Panc1 (cell line): ENCODE measurements at regions not wholly inside any gene's neighbourhood (a gene's known extent, or its start where the extent isn't known, plus 50 kb on each side); places are given as distances from the start of the nearest gene placed in this dataset.

ENCODE experiments used
- POLR2AphosphoS5 ChIP-seq: IDR thresholded peaks from 2 replicates; pipeline ENCODE4 v1.6.1; 2012; ENCODE audit warnings: mild to moderate bottlenecking, low read depth, low read length, moderate library complexity
- SIN3A ChIP-seq: IDR thresholded peaks from 2 replicates; pipeline ENCODE4 v1.6.1; 2012; ENCODE audit warnings: low read depth, mild to moderate bottlenecking, low read length, moderate library complexity, borderline replicate concordance; ENCODE audit not compliant: insufficient read depth
- TCF7L2 ChIP-seq: IDR thresholded peaks from 2 replicates; pipeline ENCODE4 v1.6.1; 2011; ENCODE audit warnings: mild to moderate bottlenecking, low read depth, low read length, inconsistent platforms
- TF ChIP-seq, protein P1 (sequence below): fragments of 450-650 bp; IDR thresholded peaks from 2 replicates; pipeline ENCODE4 v1.5.1; 2017; ENCODE audit warnings: mild to moderate bottlenecking
- TF ChIP-seq, protein P2 (sequence below), 2 experiments: IDR thresholded peaks; 2 replicates each; pipeline ENCODE4 v1.6.1; 2011 to 2012; ENCODE audit warnings: low read depth in 2 of 2, control low read depth in 1 of 2, low read length in 1 of 2, mild to moderate bottlenecking in 1 of 2, moderate library complexity in 1 of 2; ENCODE audit not compliant: insufficient read depth in 1 of 2

DNA sequence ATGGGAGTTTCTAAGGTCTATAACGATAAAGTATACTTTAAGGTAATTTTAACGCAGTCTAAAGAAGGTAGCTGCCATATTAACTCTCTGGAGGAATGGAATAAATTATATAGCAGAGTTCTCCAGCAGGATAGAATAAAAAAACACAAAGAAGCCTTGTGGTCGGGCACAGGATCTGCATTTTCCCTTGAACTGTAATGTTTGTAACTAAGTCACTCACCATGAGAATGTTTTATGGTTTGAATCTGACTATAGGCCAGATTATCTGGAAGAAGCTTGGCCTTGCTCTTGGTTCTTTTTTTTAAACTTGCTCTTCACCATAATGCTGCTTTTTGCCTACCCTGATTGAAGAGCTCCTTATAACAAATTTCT, 238.8 kb upstream of the NOX3 start:
- TF ChIP-seq, protein P1, sequence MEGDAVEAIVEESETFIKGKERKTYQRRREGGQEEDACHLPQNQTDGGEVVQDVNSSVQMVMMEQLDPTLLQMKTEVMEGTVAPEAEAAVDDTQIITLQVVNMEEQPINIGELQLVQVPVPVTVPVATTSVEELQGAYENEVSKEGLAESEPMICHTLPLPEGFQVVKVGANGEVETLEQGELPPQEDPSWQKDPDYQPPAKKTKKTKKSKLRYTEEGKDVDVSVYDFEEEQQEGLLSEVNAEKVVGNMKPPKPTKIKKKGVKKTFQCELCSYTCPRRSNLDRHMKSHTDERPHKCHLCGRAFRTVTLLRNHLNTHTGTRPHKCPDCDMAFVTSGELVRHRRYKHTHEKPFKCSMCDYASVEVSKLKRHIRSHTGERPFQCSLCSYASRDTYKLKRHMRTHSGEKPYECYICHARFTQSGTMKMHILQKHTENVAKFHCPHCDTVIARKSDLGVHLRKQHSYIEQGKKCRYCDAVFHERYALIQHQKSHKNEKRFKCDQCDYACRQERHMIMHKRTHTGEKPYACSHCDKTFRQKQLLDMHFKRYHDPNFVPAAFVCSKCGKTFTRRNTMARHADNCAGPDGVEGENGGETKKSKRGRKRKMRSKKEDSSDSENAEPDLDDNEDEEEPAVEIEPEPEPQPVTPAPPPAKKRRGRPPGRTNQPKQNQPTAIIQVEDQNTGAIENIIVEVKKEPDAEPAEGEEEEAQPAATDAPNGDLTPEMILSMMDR: no peak
- TF ChIP-seq, protein P2, sequence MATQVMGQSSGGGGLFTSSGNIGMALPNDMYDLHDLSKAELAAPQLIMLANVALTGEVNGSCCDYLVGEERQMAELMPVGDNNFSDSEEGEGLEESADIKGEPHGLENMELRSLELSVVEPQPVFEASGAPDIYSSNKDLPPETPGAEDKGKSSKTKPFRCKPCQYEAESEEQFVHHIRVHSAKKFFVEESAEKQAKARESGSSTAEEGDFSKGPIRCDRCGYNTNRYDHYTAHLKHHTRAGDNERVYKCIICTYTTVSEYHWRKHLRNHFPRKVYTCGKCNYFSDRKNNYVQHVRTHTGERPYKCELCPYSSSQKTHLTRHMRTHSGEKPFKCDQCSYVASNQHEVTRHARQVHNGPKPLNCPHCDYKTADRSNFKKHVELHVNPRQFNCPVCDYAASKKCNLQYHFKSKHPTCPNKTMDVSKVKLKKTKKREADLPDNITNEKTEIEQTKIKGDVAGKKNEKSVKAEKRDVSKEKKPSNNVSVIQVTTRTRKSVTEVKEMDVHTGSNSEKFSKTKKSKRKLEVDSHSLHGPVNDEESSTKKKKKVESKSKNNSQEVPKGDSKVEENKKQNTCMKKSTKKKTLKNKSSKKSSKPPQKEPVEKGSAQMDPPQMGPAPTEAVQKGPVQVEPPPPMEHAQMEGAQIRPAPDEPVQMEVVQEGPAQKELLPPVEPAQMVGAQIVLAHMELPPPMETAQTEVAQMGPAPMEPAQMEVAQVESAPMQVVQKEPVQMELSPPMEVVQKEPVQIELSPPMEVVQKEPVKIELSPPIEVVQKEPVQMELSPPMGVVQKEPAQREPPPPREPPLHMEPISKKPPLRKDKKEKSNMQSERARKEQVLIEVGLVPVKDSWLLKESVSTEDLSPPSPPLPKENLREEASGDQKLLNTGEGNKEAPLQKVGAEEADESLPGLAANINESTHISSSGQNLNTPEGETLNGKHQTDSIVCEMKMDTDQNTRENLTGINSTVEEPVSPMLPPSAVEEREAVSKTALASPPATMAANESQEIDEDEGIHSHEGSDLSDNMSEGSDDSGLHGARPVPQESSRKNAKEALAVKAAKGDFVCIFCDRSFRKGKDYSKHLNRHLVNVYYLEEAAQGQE (IDR thresholded peaks at IDR 0.05; ENCODE audit: insufficient read depth in 1 of 2, low read depth in 2 of 2, low read length in 1 of 2): no peak
- no peak for TF ChIP-seq POLR2AphosphoS5
- TF ChIP-seq TCF7L2: no peak
- TF ChIP-seq SIN3A: no peak
